COR-L47 (cell line): ENCODE measurements at regions not wholly inside any gene's neighbourhood (a gene's known extent, or its start where the extent isn't known, plus 50 kb on each side); places are given as distances from the start of the nearest gene placed in this dataset.

ENCODE experiments used
- DNase-seq: peaks from one replicate; lab custom pipeline; 2025; lab: John Stamatoyannopoulos, UW

GRCh38 chr18:7288544-7288943, 57.7 kb downstream of the LRRC30 start:
- no peak for DNase-seq

GRCh38 chr18:7290077-7290476, 59.2 kb downstream of the LRRC30 start:
- no peak for DNase-seq

- DNase-seq: no peak
Measured at GRCh38 chr18:7291046-7291445, 60.2 kb downstream of the LRRC30 start.

- no peak for DNase-seq
Measured at GRCh38 chr18:7298149-7298548, 67.3 kb downstream of the LRRC30 start.

GRCh38 chr18:7301094-7301493, 70.2 kb downstream of the LRRC30 start:
- DNase-seq: peak; percentile 55

- DNase-seq: no peak
Measured at GRCh38 chr18:7303316-7304060, 72.6 kb downstream of the LRRC30 start.

- no peak for DNase-seq
Measured at GRCh38 chr18:7304061-7304370, 73.1 kb downstream of the LRRC30 start.

GRCh38 chr18:7305416-7305815, 74.5 kb downstream of the LRRC30 start:
- DNase-seq: no peak

GRCh38 chr18:7307030-7307429, 76.1 kb downstream of the LRRC30 start:
- no peak for DNase-seq

- no peak for DNase-seq
Measured at GRCh38 chr18:7307526-7307925, 76.6 kb downstream of the LRRC30 start.

- DNase-seq: no peak
Measured at GRCh38 chr18:7317804-7318231, 86.9 kb downstream of the LRRC30 start.

- DNase-seq: no peak
Measured at GRCh38 chr18:7319161-7319560, 88.3 kb downstream of the LRRC30 start.

- no peak for DNase-seq
Measured at GRCh38 chr18:7321831-7322230, 90.9 kb downstream of the LRRC30 start.

GRCh38 chr18:7322817-7323485, 92.1 kb downstream of the LRRC30 start:
- no peak for DNase-seq

- no peak for DNase-seq
Measured at GRCh38 chr18:7325126-7325430, 94.2 kb downstream of the LRRC30 start.

GRCh38 chr18:7329016-7329415, 98.1 kb downstream of the LRRC30 start:
- no peak for DNase-seq

- no peak for DNase-seq
Measured at GRCh38 chr18:7332452-7332851, 101.6 kb downstream of the LRRC30 start.

GRCh38 chr18:7333025-7333562, 102.2 kb downstream of the LRRC30 start:
- no peak for DNase-seq

GRCh38 chr18:7334973-7335568, 104.2 kb downstream of the LRRC30 start:
- DNase-seq: no peak

- DNase-seq: no peak
Measured at GRCh38 chr18:7336623-7337022, 105.7 kb downstream of the LRRC30 start.

- no peak for DNase-seq
Measured at GRCh38 chr18:7338846-7339245, 108.0 kb downstream of the LRRC30 start.

GRCh38 chr18:7341581-7342337, 110.9 kb downstream of the LRRC30 start:
- DNase-seq: no peak
